ENCODE measurements at regions not wholly inside any gene's neighbourhood (a gene's known extent, or its start where the extent isn't known, plus 50 kb on each side); places are given as distances from the start of the nearest gene placed in this dataset.

DNA sequence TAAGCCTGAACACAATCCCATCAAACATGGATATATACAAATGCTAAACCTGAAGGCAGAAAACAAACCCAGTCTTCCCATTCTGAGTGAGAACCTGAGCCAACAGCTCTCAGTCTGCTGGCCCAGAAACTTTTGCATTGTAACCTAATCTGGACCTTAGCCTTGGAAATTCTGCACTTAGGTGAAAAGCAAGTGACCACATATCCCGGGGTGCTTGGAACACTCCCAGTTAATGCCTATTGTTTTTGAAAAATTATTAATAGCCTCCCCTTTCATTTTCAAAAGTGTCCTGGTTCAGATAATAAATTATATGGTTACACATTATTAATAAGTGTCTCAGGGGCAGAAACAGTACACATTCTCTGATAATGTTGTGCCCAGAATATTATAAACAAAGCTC is 228.3 kb upstream of the TARS1 start:
- no peak for DNase-seq

DNA sequence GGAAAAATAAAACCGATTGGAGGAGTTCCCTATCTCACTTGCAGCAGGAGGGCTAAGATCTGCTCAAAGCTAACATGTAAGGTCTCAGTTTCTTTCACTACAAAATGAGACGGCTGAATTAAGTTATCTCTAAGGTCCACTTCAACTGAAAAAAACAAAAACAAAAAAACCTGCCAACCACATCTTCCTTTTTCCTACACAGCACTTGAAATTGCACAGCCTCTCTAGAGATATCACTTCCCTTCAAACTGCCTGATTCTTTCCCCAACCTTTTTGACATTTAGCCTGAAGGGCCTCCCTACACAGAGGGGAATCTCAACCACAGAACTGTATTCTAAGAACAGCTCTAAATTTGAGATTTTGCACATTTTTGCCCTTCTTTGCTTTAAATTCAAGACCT is 227.9 kb upstream of the TARS1 start:
- DNase-seq: no peak

DNA sequence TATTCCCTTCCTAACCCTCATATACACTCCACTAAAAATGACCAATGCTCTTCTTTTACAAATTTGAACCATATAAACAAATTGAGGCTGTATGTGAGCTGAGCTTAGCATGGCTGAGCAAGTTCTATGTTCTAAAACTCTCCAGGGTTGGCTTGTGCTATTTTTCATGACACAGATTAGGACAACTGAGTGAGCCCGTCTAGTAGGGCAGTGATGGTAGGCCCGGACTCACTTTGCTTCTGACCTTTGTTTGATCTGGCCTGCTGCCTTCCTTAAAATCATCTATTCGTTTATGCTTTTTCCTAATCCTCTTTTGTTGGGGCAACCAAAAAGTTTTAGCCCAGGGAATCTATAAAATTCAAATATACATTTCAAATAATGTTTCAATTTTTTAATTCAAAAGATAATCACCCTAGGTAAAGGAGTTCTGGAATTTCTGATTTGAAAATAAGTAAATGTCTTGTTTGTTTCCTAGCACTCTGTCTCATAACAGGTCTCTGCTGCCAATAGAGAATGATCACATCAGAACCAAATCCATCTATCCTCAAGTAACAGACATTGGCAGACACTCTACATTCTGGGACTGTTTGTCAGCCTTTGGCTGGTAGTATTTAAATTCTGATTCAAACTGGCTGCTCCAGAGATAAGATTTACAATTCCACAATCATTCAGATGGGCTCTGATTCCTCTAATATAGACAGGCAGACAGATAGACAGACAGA is 217.0 kb upstream of the TARS1 start:
- DNase-seq: no peak

DNA sequence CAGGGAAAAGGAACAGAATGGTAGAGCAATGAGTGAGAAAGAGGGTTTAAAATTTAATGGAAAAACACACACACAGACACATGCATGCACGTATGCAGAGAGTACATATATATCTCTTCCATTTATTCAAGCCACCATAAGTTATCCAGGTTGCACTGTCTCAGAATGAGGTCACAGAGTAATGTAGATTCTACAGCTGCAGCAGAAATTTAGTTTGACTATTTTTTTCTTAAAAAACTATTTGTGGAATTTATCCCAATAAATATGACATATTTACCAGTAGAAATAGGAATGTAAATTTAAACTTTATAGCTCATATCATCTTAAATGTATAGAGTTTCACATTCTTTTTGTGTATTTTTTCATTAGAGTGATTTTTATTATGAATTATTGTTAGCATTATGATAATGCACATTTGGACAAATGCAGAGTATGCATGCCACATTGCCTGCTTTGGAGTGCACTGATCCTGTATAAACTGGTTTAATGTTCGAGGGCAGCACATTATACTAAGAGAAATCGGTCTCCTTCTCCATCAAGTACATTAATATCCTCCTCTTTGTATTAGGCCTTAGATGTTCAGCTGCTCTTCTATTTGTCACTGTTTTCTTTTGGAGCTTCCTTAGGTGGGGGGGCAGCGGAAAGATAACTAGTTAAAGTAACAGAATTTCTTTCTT is 216.3 kb upstream of the TARS1 start:
- DNase-seq: no peak

DNA sequence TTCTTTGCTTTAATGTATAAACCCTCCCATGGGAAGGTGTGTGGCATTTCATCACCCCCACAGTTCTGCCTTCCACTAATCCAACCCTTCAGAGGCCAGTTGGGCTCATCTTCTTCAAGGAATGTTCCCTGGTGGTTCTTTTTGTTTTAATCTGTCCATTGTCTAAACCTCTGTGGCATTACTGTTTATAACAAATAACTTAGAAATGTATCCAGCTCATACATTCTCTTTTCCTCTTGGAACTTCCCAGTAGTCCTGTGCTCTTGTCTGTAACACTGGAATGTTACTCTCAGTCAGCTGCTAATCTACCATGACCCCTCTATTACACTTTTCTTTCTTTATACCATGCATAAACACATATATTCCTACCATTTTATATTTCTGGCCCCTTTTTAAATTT is 213.5 kb upstream of the TARS1 start:
- no peak for DNase-seq

DNA sequence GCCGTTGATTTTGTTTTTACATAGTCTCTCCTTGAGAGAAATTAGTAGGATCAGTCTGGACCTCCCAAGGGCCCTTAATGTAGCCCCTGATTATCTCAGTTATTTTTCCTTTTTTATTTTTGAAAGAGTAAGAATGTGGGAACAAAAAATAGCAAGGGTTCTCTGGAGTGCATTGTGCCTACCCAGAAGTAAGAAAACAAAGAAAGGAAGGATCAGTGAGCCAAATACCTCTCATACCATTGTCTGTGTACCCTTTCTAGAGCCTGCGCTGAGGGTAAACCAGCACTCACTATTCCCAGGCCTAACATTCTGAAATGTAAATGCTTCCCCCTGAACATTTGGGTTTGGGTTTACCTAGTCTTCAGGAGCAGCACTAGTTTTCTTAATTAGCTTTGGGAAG is 213.0 kb upstream of the TARS1 start:
- no peak for DNase-seq

DNA sequence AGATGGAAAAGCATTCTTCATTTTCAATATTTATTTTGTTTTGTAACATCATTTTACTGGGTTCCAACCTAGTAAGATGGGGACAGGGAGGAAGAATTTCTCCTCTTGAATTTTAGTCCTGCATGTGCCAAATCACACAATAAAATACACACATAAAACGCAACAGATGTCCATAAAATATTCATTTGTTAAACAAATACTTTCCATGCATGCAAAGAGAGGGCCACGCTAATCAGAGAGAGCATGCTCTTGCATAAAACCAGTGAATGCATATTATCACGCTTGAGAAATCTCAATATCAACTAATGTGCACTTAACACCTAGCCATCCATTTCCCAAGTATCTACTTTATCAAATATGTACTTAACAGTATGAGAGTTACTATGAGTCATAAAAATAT is 212.6 kb upstream of the TARS1 start:
- DNase-seq: no peak

DNA sequence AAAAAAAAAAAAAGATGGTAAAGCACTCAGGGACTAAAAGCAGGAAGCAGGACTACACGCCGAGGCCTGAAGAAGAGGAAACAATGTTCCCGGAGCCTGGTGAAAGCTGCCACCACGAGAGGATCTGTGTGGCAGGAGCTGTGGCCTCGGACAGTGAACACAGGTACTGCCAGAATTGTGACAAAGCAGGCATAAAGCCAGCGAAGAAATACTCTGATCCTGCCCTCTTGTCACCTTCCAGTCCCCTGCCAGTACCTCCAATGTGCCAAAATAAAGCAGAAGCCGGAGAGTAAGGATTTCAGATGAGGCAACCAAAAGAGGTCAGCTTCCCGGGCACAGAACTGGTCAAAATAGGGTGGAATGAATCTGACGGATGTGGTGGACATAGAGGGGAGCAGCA is 211.5 kb upstream of the TARS1 start:
- DNase-seq: no peak

DNA sequence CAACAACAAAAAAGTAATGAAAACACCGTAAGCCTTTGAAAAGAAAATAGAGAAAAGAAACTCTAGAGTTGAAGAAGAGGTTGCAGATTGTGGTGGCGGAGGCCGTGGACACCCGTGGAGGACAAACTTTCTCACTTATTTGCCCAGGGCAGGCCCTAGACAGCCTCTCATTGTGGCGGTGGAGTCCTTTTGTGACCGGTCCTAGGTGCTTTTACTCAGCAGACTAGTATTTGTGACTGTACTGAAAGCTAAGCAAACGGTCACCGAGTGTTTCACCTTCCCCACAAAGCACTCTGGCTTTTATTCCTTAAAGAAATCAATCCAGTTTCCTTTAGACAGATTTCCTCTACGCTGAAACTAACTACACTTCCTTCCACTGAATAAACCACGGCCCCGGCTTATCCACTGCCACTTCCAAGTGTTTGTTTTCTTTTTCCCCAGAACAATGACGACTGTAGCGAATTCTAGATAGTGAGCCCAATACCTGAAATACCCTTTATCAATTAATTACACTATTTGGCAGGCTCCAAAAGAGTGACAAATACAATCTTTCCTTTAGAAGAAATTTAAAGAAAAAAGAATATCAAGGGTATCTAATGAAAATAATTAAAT is 210.2 kb upstream of the TARS1 start:
- no peak for DNase-seq

DNA sequence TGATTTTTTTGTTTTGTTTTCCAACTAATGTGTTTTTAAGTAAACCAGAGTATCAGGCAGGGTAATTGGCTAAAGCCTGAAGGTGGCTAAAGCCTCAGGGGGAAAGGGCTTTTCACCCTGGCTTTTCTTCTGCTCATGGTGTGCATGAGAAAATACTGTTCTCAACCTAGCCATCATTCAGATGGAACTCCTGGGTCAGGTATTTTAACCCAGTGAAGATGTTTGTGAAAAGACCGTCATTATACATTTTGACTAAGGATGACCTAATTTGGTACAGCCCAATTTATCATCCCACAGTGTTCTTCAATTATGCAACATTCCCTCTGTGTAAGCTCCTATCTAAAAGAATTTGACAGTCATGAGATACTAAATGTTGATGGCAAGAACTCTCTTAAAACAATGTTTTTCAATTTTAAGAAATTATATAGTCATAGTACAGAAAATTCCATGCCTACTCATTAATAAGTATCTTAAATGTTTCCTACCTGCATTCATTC is 209.5 kb upstream of the TARS1 start:
- DNase-seq: no peak

DNA sequence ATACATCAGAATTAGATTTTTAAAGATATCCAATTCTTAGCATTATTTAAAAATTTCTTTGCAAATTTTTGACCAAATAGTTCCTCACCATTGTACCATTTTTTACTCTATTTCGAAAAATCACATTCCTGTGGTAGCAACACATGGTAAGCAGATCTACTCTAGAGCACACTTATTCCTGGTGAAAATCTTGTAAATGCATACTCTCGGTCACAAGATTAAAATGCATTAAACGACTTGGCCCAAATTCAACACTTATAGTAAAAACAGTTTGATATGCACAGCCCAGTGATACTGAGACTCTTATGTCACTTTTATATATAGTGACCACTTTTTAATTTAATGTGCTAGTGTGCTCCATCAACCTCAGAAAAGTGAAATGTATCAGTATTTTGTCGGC is 208.8 kb upstream of the TARS1 start:
- no peak for DNase-seq

DNA sequence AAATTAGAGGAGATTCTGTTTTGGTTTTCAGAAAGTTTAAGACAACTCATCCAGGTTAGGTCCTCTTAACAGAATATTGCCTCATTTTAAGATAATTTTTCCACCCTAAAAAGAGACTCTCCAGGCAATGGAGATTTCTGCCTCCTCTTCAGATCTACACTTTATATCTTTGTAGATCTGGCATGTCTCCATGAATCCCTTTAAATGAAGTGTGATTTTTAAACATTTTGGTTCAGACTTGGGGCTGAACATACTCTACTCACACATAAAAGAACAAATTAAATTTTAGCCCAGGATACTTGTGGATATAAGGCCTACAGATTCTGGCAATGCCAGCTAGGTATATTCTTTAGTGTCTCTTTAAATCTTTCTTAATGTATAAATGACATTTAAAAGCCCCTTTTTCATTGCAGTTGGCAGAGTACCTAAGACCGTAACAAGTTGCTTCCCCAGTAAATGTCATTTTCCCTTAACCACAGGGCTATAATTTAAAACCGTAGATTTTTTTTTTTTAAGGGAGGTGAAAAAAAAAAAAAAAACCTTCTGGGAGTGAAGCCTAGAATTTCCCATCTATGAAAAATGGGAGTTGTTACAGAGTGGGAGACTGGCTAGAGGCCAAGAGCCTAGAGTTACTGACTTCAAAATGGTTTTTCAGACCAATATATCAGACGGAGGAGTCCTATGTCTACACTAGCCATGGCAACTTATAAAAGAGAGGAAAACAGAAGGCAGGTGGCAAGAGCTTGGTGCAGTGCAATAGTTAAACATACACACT is 207.8 kb upstream of the TARS1 start:
- DNase-seq: no peak

DNA sequence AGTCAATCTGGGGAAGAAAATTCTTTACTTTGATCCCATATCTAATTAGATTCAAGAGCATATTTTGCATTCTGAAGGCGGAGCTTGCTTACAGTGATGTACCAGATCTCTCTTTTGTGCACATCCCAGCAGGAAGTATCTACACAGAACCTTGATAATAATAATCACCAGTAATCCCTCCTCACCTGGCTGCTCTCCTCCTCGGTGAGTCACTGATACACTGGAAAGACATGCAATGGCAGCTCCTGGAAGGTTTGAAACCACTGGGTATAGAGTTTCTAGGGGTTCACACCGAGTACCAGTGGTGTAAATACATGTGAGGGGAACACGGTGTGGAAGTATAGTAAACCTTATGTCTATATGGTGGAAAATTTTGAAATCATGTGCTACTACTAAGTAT is 205.5 kb upstream of the TARS1 start:
- no peak for DNase-seq

DNA sequence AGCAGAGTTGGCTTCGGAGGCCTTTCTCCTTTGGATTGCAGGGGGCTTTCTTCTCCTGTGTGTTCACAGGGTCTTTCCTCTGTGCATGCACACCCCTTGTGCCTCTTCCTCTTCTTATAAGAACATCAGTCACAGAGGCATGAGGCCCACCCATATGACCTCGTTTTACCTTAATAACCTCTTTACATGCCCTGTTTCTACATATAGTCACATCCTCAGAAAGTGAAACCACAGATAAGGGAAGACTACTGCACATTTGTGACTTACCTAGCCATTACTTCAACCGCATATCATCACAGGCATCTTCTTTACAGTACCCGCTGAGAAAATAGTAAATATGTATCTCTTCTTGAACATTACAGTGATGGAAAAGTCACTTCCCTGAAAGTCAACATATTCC is 204.9 kb upstream of the TARS1 start:
- DNase-seq: no peak

DNA sequence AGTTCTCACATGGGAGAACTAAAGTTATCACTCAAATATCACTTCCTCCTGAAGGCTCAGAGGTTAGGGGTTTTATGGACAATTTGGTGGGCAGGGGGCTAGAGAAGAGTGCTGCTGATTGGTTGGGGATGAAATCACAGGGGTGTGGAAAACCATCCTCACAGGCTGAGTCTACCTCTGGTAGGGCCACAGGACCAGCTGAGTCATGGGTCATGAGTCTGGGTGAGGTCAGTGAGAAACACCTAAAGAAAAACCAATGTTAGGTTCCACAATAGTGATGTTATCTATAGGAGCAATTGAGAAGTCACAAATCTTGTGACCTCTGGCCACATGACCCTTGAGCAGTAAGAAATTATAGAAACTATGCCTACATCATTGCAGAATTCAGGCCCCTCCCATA is 203.3 kb upstream of the TARS1 start:
- DNase-seq: no peak

DNA sequence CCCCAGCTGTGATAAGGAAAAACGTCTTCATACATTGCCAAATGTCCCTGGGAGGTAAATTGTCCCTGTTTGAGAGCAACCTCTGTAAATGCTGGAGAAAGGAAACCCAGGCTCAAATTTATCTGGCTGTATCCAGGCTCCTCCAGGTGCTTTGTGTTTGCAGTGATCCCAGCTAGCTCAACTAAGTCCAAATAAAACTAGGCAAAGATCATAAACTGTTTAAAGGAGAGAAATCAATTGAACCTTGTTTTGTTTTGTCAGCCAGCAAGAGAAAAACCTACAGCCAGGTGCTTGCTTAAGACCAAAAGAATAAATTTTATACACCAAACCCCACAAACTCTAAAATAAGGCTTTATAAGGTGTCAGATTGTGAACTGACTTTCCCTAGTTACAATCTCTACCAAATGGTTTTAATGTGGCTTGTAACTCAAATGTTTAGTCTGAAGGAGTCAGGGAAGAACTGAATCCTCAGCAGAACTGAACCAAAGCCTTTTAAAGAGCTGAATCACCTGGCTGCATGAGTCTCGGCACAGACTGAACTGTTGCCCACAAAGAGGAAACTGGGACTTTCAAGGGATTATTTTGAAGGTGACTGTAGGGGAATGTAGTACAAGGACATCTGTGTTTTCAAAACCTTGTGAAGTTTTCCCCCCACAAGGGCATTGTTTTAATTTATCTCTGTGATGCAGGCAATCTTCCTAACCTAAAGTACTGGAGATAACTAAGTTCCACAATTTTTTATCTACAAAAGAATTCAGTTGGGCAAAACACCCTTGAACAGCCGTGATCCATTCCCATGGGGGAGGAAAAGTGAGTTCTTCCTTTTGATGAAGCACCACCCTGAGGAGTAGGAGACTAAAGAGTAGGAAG is 201.7 kb upstream of the TARS1 start:
- no peak for DNase-seq

DNA sequence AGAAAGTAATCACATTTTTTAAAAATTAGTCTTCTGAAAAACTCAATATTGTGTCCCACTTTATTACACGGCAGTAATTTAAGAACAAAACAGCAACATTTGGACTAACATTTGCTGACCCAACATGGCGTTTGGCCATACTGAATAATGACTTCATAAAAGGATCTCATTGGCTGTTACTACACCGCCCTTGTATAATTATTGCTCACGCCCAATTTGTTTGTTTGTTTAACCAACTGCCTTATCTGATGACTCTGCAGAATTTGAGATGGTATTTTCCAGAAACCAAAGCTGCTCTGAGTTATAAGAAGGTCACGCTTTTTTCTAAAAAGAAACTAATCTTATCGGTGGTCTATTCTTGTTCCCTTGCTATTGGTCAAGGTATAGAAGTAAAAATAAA is 200.2 kb upstream of the TARS1 start:
- no peak for DNase-seq

DNA sequence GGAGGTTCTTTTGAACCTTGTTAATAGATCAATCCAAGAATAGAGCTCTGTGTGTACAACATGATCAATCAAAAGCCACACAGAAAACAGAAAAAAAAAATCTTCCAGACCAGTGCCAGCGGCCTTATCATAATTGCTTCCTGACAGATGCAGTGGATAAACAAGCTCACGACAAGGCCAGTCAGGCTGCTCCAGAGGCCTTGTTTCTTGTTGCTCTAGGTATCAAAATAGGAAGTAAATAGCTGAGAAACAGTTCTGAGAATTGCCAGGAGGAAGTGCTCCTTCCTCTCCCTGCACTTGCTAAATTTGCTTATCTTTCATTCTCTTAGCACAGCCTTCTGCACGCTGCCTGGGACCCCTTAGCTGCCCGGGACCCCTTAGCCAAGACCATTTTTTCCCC is 199.0 kb upstream of the TARS1 start:
- DNase-seq: no peak

DNA sequence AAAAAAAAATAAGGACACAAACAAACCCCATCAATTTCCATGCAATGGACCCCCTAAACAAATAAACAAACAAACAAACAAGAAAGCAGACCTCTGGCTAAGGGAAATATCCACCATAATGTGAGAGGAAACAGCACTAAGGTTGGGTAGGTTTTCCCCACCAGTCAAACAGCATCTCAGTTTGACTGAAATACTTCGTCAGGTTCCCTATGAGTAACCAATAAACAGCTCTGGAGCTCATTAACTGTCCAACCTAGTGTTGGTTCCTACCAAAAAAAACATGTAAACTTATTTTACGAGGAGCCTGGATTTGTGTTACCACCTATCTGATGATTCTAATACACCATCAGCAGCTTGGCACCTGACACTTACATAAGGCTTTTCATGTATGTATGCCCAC is 198.5 kb upstream of the TARS1 start:
- DNase-seq: no peak

DNA sequence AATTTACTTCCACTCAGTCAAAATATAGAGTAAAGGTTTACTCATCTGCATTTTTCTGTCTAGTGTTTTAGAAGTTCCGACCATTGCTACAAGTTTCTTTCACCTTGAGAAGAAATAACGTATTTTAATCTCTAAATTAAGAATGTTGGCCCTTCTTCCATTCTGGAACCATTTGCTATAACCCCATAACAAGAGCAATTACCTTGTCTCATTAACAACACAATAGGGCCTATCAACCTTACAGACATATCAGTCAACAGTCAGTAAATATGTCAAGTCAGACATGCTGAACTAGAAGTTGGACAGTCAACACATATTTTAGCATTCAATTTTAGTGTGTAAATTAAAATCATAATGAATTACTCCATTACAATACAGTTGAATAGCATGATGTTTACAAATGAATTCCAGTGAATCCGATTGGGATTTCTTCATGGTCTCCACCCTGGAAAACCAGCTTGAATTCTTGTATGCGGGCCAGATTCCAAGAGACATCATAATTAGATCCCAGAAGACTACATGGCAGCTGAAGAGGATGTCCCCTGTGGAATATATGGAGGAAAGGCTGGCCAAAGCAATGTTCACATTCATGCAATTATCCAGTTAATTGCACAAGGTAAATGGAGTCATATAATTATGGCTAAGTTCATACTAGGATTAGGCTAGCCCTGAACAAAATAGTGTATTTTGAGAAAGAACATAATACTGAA is 196.2 kb upstream of the TARS1 start:
- no peak for DNase-seq

DNA sequence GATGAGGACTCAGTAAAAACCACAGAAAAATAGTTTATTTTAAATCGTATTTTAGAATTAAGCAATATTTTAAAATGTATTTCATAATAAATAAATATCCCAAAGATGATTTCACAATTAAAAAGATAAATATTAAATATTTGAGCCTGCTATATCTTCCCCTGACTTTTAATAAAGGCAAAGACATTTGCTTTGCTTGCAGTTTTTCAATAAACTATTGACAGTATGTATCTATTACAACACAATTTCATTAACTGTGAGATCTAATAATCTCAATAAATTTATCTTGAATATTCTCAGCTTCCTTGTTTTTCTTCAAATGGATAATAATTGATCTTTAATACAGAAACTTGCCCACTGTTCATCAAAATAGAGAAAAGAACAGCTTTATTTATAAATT is 186.2 kb upstream of the TARS1 start:
- no peak for DNase-seq
